Caco-2 (cell line): ENCODE measurements at regions not wholly inside any gene's neighbourhood (a gene's known extent, or its start where the extent isn't known, plus 50 kb on each side); places are given as distances from the start of the nearest gene placed in this dataset.

ENCODE experiments used
- BruUV-seq: library from RNA; stranded (reverse); fragments of 400-500 nt; replicated peaks from 2 replicates; lab custom pipeline; 2021; lab: Mats Ljungman, UMichigan
- CTCF ChIA-PET: fragments of 300-600 bp; sonication (Branson Sonifier 250); formaldehyde crosslinking; loops from one replicate; lab custom pipeline; 2022; ENCODE audit warnings: antibody characterized with exemption; lab: Charles Lee
- POLR2A ChIA-PET: fragments of 300-600 bp; sonication (Branson Sonifier 250); formaldehyde crosslinking; loops from one replicate; lab custom pipeline; 2022; ENCODE audit warnings: antibody characterized with exemption; lab: Charles Lee
- DNase-seq, 2 experiments: peaks; one replicate each; pipeline versions ENCODE4 v3.0.0 to v3.0.0-alpha.2; 2020 to 2022
- H3K27me3 ChIP-seq: replicated peaks from 2 replicates; pipeline ENCODE4 v1.6.0; 2011; ENCODE audit warnings: low read length; ENCODE audit not compliant: control insufficient read depth, insufficient read depth
- H3K36me3 ChIP-seq: 2 replicates; pipeline ENCODE4 v1.5.1; 2011; ENCODE audit warnings: low read length; ENCODE audit not compliant: control insufficient read depth, insufficient read depth
- H3K4me1 ChIP-seq: fragments of 250-450 bp; sonication (Bioruptor Pico); 2 replicates; pipeline ENCODE4 v1.5.1; 2020; ENCODE audit warnings: mild to moderate bottlenecking
- H3K4me3 ChIP-seq: 2 replicates; pipeline ENCODE4 v1.5.1; 2011; ENCODE audit warnings: low read depth, mild to moderate bottlenecking, control low read depth, low read length
- H3K9me3 ChIP-seq: fragments of 250-450 bp; sonication (Bioruptor Pico); 2 replicates; pipeline ENCODE4 v1.5.1; 2020; ENCODE audit warnings: mild to moderate bottlenecking, moderate library complexity
- H3K27ac Mint-ChIP-seq: one replicate; pipeline ENCODE4 v1.8.0; 2022; ENCODE audit warnings: mixed read lengths; ENCODE audit not compliant: unreplicated experiment
- H3K27me3 Mint-ChIP-seq: one replicate; pipeline ENCODE4 v1.8.0; 2022; ENCODE audit warnings: mixed read lengths; ENCODE audit not compliant: insufficient read depth, unreplicated experiment
- H3K36me3 Mint-ChIP-seq: one replicate; pipeline ENCODE4 v1.8.0; 2022; ENCODE audit warnings: mild to moderate bottlenecking, mixed read lengths; ENCODE audit not compliant: insufficient read depth, unreplicated experiment
- H3K4me1 Mint-ChIP-seq: one replicate; pipeline ENCODE4 v1.8.0; 2022; ENCODE audit warnings: low read depth, mixed read lengths; ENCODE audit not compliant: unreplicated experiment
- H3K4me3 Mint-ChIP-seq: one replicate; pipeline ENCODE4 v1.8.0; 2022; ENCODE audit warnings: mild to moderate bottlenecking, moderate library complexity, mixed read lengths; ENCODE audit not compliant: unreplicated experiment
- H3K9me3 Mint-ChIP-seq: one replicate; pipeline ENCODE4 v1.8.0; 2022; ENCODE audit warnings: mixed read lengths; ENCODE audit not compliant: unreplicated experiment
- intact Hi-C: fragments of 100-400 bp; cut with micrococcal nuclease; formaldehyde crosslinking; loops from one replicate; pipeline ENCODE4 v1.10.0; 2022; ENCODE audit not compliant: unreplicated experiment
- TF ChIP-seq, protein P1 (sequence below), 2 experiments: fragments of 200-600 bp in 1 of 2; IDR thresholded peaks; 1 replicate in 1 of 2; 2 replicates in 1 of 2; pipeline versions ENCODE4 v1.5.1 to v1.8.0; 2011 to 2022; ENCODE audit warnings: antibody characterized with exemption in 1 of 2, control low read depth in 1 of 2, inconsistent platforms in 1 of 2, low read depth in 1 of 2, low read length in 1 of 2, mild to moderate bottlenecking in 1 of 2, moderate library complexity in 1 of 2; ENCODE audit not compliant: insufficient read depth in 1 of 2, severe bottlenecking in 1 of 2, unreplicated experiment in 1 of 2

DNA sequence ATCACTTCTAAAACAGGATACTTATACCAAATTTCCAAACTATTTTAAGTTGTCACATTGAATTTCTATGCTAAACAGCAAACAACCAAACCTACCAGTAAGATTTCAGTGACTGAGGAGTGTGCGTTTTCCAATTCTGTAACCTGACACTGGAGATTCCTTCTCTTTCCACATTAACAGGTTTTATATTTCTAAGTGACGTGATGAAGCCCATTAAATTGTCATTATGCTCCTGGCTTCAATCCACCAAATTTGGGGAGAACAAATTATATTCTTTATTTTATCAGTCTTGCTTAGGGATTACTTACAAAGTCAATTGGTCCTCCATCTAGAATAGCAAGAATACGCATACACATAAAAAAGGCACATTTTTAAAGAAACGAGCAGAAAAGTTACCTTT, 764.8 kb upstream of the NR2F2 start:
- H3K9me3 ChIP-seq, result no peaks in the 10 kb centered on the region
- H3K36me3 ChIP-seq, result no peaks in the 10 kb centered on the region
- ChIA-PET POLR2A (no interaction called here), CTCF (no interaction called here)
- no peaks in the 10 kb centered on the region for H3K4me1 ChIP-seq
- H3K4me3 Mint-ChIP-seq, result no peak overlapping the region
- no peaks in the 10 kb centered on the region for H3K9me3 Mint-ChIP-seq
- H3K27me3 Mint-ChIP-seq, result no peaks in the 10 kb centered on the region
- H3K4me3 ChIP-seq, result no peak overlapping the region
- H3K27ac Mint-ChIP-seq, result no peak overlapping the region
- intact Hi-C loops, result no loop called here
- no TSS peak for BruUV-seq
- TF ChIP-seq, protein P1, sequence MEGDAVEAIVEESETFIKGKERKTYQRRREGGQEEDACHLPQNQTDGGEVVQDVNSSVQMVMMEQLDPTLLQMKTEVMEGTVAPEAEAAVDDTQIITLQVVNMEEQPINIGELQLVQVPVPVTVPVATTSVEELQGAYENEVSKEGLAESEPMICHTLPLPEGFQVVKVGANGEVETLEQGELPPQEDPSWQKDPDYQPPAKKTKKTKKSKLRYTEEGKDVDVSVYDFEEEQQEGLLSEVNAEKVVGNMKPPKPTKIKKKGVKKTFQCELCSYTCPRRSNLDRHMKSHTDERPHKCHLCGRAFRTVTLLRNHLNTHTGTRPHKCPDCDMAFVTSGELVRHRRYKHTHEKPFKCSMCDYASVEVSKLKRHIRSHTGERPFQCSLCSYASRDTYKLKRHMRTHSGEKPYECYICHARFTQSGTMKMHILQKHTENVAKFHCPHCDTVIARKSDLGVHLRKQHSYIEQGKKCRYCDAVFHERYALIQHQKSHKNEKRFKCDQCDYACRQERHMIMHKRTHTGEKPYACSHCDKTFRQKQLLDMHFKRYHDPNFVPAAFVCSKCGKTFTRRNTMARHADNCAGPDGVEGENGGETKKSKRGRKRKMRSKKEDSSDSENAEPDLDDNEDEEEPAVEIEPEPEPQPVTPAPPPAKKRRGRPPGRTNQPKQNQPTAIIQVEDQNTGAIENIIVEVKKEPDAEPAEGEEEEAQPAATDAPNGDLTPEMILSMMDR (IDR thresholded peaks at IDR 0.05; ENCODE audit: insufficient read depth in 1 of 2, low read depth in 1 of 2, low read length in 1 of 2, severe bottlenecking in 1 of 2, unreplicated experiment in 1 of 2), result no peak
- no peak for DNase-seq
- H3K4me1 Mint-ChIP-seq, result no peaks in the 10 kb centered on the region
- H3K36me3 Mint-ChIP-seq, result no peaks in the 10 kb centered on the region
- H3K27me3 ChIP-seq, result no peaks in the 10 kb centered on the region

DNA sequence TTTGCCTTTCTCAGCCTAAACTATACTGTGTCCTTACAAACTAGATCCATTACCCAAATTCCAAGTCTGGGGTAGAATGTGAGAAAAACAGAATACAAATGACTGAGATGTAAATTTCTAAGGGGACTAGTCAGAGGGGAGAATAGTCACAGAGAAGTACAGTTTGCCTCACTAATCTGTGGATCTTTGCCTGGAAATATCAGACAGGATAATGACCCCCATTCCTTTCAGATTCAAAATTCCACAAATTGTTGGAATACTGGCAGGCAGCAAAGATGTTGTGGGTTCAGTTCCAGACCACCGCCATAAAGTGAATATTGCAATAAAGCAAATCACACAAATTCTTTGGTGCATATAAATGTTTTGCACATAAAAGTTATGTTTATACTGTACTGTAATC, 762.8 kb upstream of the NR2F2 start:
- BruUV-seq, result no TSS peak
- Mint-ChIP-seq H3K27me3 (no peaks in the 10 kb centered on the region), H3K9me3 (peaks cover 10% of the 10 kb centered on the region), H3K27ac (no peak overlapping the region), H3K4me1 (no peaks in the 10 kb centered on the region), H3K4me3 (no peak overlapping the region), H3K36me3 (no peaks in the 10 kb centered on the region)
- TF ChIP-seq, protein P1 (IDR thresholded peaks at IDR 0.05; ENCODE audit: insufficient read depth in 1 of 2, low read depth in 1 of 2, low read length in 1 of 2, severe bottlenecking in 1 of 2, unreplicated experiment in 1 of 2), result no peak
- Histone ChIP-seq H3K4me3 (no peak overlapping the region), H3K27me3 (no peaks in the 10 kb centered on the region), H3K9me3 (no peaks in the 10 kb centered on the region), H3K4me1 (no peaks in the 10 kb centered on the region), H3K36me3 (no peaks in the 10 kb centered on the region)
- intact Hi-C loops, result no loop called here
- ChIA-PET POLR2A (no interaction called here), CTCF (no interaction called here)
- DNase-seq, result no peak

DNA sequence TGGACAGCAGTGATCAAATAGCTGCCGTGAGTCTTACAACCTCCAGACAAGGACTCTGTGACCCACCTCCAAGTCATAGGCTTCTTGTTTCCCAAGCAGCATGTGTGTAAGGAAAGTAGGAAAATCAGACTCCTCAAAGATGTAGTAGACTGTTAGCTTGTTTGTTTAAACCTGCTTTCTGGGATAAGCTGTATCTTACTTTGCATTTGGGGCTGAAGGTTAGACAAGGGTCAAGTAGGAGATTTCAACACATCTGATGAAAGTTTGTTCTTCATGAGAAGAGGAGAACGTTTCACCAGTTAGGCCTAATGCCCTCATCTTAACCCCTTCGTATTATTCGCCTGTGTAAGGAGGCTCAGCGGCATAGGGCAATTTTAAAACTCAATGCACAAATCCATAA, 756.4 kb upstream of the NR2F2 start:
- Mint-ChIP-seq H3K27me3 (peaks cover 3% of the 10 kb centered on the region), H3K9me3 (peaks cover 10% of the 10 kb centered on the region), H3K4me3 (no peak overlapping the region), H3K36me3 (no peaks in the 10 kb centered on the region), H3K27ac (no peak overlapping the region), H3K4me1 (no peaks in the 10 kb centered on the region)
- CTCF ChIA-PET, result no interaction called here
- POLR2A ChIA-PET, result no interaction called here
- DNase-seq, result no peak
- Histone ChIP-seq H3K27me3 (no peaks in the 10 kb centered on the region), H3K4me3 (no peak overlapping the region), H3K9me3 (no peaks in the 10 kb centered on the region), H3K36me3 (no peaks in the 10 kb centered on the region), H3K4me1 (no peaks in the 10 kb centered on the region)
- BruUV-seq, result no TSS peak
- intact Hi-C loops, result no loop called here
- TF ChIP-seq, protein P1 (IDR thresholded peaks at IDR 0.05; ENCODE audit: insufficient read depth in 1 of 2, low read depth in 1 of 2, low read length in 1 of 2, severe bottlenecking in 1 of 2, unreplicated experiment in 1 of 2), result no peak
